WTC11 (cell line): ENCODE measurements at regions not wholly inside any gene's neighbourhood (a gene's known extent, or its start where the extent isn't known, plus 50 kb on each side); places are given as distances from the start of the nearest gene placed in this dataset.

ENCODE experiments used
- ATAC-seq: fragments of 200-7000 bp; cut with Tn5 transposase; 2 replicates; pipeline ENCODE4 v1.10.0; 2021; ENCODE audit warnings: mild to moderate bottlenecking, moderate library complexity
- CTCF ChIA-PET: fragments of 300-600 bp; sonication (Branson Sonifier 250); formaldehyde crosslinking; loops from one replicate; lab custom pipeline; 2021; ENCODE audit warnings: antibody characterized with exemption; lab: Charles Lee
- POLR2A ChIA-PET: fragments of 350-600 bp; sonication (Branson Sonifier 250); formaldehyde crosslinking; loops from one replicate; lab custom pipeline; 2021; ENCODE audit warnings: antibody characterized with exemption; lab: Charles Lee
- DNase-seq: peaks from one replicate; pipeline ENCODE4 v3.0.0; 2021; ENCODE audit warnings: low spot score
- H3K27ac Mint-ChIP-seq: 2 replicates; pipeline ENCODE4 v1.8.0; 2021; ENCODE audit warnings: mixed read lengths
- H3K27me3 Mint-ChIP-seq: 2 replicates; pipeline ENCODE4 v1.8.0; 2021; ENCODE audit warnings: low read depth, mild to moderate bottlenecking, moderate library complexity, mixed read lengths
- H3K36me3 Mint-ChIP-seq: 2 replicates; pipeline ENCODE4 v1.8.0; 2021; ENCODE audit warnings: mixed read lengths
- H3K4me1 Mint-ChIP-seq: 2 replicates; pipeline ENCODE4 v1.8.0; 2022; ENCODE audit warnings: mixed read lengths
- H3K4me3 Mint-ChIP-seq: 2 replicates; pipeline ENCODE4 v1.8.0; 2021; ENCODE audit warnings: mild to moderate bottlenecking, moderate library complexity, mixed read lengths
- H3K9me3 Mint-ChIP-seq: 2 replicates; pipeline ENCODE4 v1.8.0; 2021; ENCODE audit warnings: mixed read lengths
- CREM ChIP-seq: sonication (generic); formaldehyde crosslinking; IDR thresholded peaks from 2 replicates; pipeline ENCODE4 v1.8.1; 2022; ENCODE audit warnings: mild to moderate bottlenecking, missing genetic modification reagents, moderate library complexity
- E2F5 ChIP-seq: sonication (generic); formaldehyde crosslinking; IDR thresholded peaks from 2 replicates; pipeline ENCODE4 v1.8.1; 2022; ENCODE audit warnings: mild to moderate bottlenecking, moderate library complexity, missing genetic modification reagents
- ETV6 ChIP-seq: sonication (generic); formaldehyde crosslinking; IDR thresholded peaks from 2 replicates; pipeline ENCODE4 v1.8.1; 2022; ENCODE audit warnings: mild to moderate bottlenecking, missing genetic modification reagents
- GABPB1 ChIP-seq: sonication (generic); formaldehyde crosslinking; IDR thresholded peaks from 2 replicates; pipeline ENCODE4 v1.8.1; 2023; ENCODE audit warnings: mild to moderate bottlenecking, missing genetic modification reagents
- GTF2I ChIP-seq: fragments of 250-450 bp; sonication (Bioruptor Pico); conservative IDR thresholded peaks from 2 replicates; pipeline ENCODE4 v1.4.0; 2021; ENCODE audit warnings: mild to moderate bottlenecking
- MYBL2 ChIP-seq: sonication (generic); formaldehyde crosslinking; IDR thresholded peaks from 2 replicates; pipeline ENCODE4 v1.8.1; 2023; ENCODE audit warnings: mild to moderate bottlenecking, moderate library complexity, missing genetic modification reagents
- NR3C1 ChIP-seq: sonication (generic); formaldehyde crosslinking; conservative IDR thresholded peaks from 2 replicates; pipeline ENCODE4 v1.8.1; 2023; ENCODE audit warnings: low read depth, mild to moderate bottlenecking, missing genetic modification reagents
- TCF7 ChIP-seq: sonication (generic); formaldehyde crosslinking; IDR thresholded peaks from 2 replicates; pipeline ENCODE4 v1.8.0; 2022; ENCODE audit warnings: mild to moderate bottlenecking, low read depth, missing genetic modification reagents, moderate library complexity
- TEAD1 ChIP-seq: sonication (generic); formaldehyde crosslinking; IDR thresholded peaks from 2 replicates; pipeline ENCODE4 v1.8.0; 2022; ENCODE audit warnings: mild to moderate bottlenecking, missing genetic modification reagents
- TP53 ChIP-seq: sonication (generic); formaldehyde crosslinking; IDR thresholded peaks from 2 replicates; pipeline ENCODE4 v1.8.1; 2023; ENCODE audit warnings: mild to moderate bottlenecking, missing genetic modification reagents
- ZNF219 ChIP-seq: sonication (generic); formaldehyde crosslinking; IDR thresholded peaks from 2 replicates; pipeline ENCODE4 v1.8.0; 2023; ENCODE audit warnings: missing genetic modification reagents, mild to moderate bottlenecking, borderline replicate concordance
- ZNF263 ChIP-seq: sonication (generic); formaldehyde crosslinking; IDR thresholded peaks from 2 replicates; pipeline ENCODE4 v1.8.1; 2022; ENCODE audit warnings: low read depth, mild to moderate bottlenecking, moderate library complexity, missing genetic modification reagents
- ZNF317 ChIP-seq: sonication (generic); formaldehyde crosslinking; IDR thresholded peaks from 2 replicates; pipeline ENCODE4 v1.8.1; 2023; ENCODE audit warnings: low read depth, mild to moderate bottlenecking, moderate library complexity, missing genetic modification reagents, borderline replicate concordance
- TF ChIP-seq, protein P1 (sequence below): sonication (generic); formaldehyde crosslinking; IDR thresholded peaks from 2 replicates; pipeline ENCODE4 v1.8.0; 2022; ENCODE audit warnings: missing genetic modification reagents
- TF ChIP-seq, protein P2 (sequence below): sonication (generic); formaldehyde crosslinking; IDR thresholded peaks from 2 replicates; pipeline ENCODE4 v1.8.0; 2022; ENCODE audit warnings: mild to moderate bottlenecking, missing genetic modification reagents
- TF ChIP-seq, protein P3 (sequence below): sonication (generic); formaldehyde crosslinking; IDR thresholded peaks from 2 replicates; pipeline ENCODE4 v1.8.1; 2022; ENCODE audit warnings: low read depth, mild to moderate bottlenecking, moderate library complexity, missing genetic modification reagents, borderline replicate concordance
- TF ChIP-seq, protein P4 (sequence below): sonication (generic); formaldehyde crosslinking; IDR thresholded peaks from 2 replicates; pipeline ENCODE4 v1.8.0; 2023; ENCODE audit warnings: missing genetic modification reagents, mild to moderate bottlenecking, borderline replicate concordance

- no peak overlapping the region for H3K27ac Mint-ChIP-seq
- ChIA-PET CTCF (no interaction called here), POLR2A (no interaction called here)
- peak; percentile 18 for DNase-seq
- H3K36me3 Mint-ChIP-seq, result 0 out of 2 replicates have a peak, but pooled peaks cover 3% of the 10 kb centered on the region
- no peaks in the 10 kb centered on the region for H3K27me3 Mint-ChIP-seq
- H3K4me3 Mint-ChIP-seq, result no peak overlapping the region
- peaks cover 9% of the 10 kb centered on the region for H3K9me3 Mint-ChIP-seq
- TF ChIP-seq TEAD1 (CRISPR knock-in tag), result no peak
- TF ChIP-seq, protein P1, sequence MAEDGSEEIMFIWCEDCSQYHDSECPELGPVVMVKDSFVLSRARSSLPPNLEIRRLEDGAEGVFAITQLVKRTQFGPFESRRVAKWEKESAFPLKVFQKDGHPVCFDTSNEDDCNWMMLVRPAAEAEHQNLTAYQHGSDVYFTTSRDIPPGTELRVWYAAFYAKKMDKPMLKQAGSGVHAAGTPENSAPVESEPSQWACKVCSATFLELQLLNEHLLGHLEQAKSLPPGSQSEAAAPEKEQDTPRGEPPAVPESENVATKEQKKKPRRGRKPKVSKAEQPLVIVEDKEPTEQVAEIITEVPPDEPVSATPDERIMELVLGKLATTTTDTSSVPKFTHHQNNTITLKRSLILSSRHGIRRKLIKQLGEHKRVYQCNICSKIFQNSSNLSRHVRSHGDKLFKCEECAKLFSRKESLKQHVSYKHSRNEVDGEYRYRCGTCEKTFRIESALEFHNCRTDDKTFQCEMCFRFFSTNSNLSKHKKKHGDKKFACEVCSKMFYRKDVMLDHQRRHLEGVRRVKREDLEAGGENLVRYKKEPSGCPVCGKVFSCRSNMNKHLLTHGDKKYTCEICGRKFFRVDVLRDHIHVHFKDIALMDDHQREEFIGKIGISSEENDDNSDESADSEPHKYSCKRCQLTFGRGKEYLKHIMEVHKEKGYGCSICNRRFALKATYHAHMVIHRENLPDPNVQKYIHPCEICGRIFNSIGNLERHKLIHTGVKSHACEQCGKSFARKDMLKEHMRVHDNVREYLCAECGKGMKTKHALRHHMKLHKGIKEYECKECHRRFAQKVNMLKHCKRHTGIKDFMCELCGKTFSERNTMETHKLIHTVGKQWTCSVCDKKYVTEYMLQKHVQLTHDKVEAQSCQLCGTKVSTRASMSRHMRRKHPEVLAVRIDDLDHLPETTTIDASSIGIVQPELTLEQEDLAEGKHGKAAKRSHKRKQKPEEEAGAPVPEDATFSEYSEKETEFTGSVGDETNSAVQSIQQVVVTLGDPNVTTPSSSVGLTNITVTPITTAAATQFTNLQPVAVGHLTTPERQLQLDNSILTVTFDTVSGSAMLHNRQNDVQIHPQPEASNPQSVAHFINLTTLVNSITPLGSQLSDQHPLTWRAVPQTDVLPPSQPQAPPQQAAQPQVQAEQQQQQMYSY, result peak; percentile 47; the same call in 1 of the 2 replicates
- TF ChIP-seq, protein P2, sequence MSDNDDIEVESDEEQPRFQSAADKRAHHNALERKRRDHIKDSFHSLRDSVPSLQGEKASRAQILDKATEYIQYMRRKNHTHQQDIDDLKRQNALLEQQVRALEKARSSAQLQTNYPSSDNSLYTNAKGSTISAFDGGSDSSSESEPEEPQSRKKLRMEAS, result no peak
- peak; percentile 91 for ATAC-seq
- no peaks in the 10 kb centered on the region for H3K4me1 Mint-ChIP-seq
These were observed 470.8 kb downstream of the NKX6-1 start for GRCh38 chr4:84028340-84028739.

GRCh38 chr4:84024405-84024804 lies 474.7 kb downstream of the NKX6-1 start:
- Mint-ChIP-seq H3K9me3 (peaks cover 9% of the 10 kb centered on the region), H3K27me3 (no peaks in the 10 kb centered on the region), H3K4me3 (no peak overlapping the region), H3K27ac (no peak overlapping the region), H3K4me1 (peaks cover 7% of the 10 kb centered on the region), H3K36me3 (0 out of 2 replicates have a peak, but pooled peaks cover 3% of the 10 kb centered on the region)
- CTCF ChIA-PET, result no interaction called here
- POLR2A ChIA-PET, result no interaction called here
- TF ChIP-seq NR3C1, result no peak
- TF ChIP-seq ZNF317 (CRISPR knock-in tag), result no peak
- no peak for TF ChIP-seq E2F5 (CRISPR knock-in tag)
- TF ChIP-seq ZNF263 (CRISPR knock-in tag), result no peak
- TF ChIP-seq GTF2I (CRISPR knock-in tag), result no peak
- TF ChIP-seq, protein P1, result no peak
- peak; percentile 46 for ATAC-seq
- DNase-seq, result no peak

DNA sequence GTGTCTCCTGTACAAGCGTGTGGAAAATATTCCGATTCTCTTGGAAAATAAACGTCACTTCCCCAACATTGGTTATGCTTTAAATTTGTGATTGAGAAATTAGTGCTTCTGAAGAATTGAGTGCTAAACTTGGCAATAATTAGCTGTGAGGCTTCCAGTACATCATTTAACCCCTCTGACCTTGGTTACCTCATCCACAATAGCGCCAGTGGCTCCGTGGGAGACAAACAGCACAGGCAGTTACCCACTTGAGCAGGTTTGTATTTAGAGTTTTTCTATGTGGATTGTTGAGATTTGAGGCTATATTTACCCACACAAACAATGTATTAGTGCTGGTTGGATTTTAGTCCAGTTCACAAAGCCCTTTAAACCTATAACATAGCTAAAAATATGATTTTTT lies 476.5 kb downstream of the NKX6-1 start:
- peaks cover 7% of the 10 kb centered on the region for H3K4me1 Mint-ChIP-seq
- H3K27me3 Mint-ChIP-seq, result no peaks in the 10 kb centered on the region
- H3K36me3 Mint-ChIP-seq, result 0 out of 2 replicates have a peak, but pooled peaks cover 3% of the 10 kb centered on the region
- H3K9me3 Mint-ChIP-seq, result peaks cover 9% of the 10 kb centered on the region
- ChIA-PET CTCF (no interaction called here), POLR2A (no interaction called here)
- H3K4me3 Mint-ChIP-seq, result no peak overlapping the region
- ATAC-seq (no peak), DNase-seq (no peak)
- no peak overlapping the region for H3K27ac Mint-ChIP-seq
- TF ChIP-seq GABPB1 (no peak), ETV6 (CRISPR knock-in tag) (no peak), CREM (no peak), ZNF219 (CRISPR knock-in tag) (no peak), TP53 (CRISPR knock-in tag) (no peak), MYBL2 (CRISPR knock-in tag) (no peak), TCF7 (CRISPR knock-in tag) (no peak), NR3C1 (no peak)
- TF ChIP-seq, protein P3, sequence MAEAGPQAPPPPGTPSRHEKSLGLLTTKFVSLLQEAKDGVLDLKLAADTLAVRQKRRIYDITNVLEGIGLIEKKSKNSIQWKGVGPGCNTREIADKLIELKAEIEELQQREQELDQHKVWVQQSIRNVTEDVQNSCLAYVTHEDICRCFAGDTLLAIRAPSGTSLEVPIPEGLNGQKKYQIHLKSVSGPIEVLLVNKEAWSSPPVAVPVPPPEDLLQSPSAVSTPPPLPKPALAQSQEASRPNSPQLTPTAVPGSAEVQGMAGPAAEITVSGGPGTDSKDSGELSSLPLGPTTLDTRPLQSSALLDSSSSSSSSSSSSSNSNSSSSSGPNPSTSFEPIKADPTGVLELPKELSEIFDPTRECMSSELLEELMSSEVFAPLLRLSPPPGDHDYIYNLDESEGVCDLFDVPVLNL (CRISPR knock-in tag), result no peak
- TF ChIP-seq, protein P4, sequence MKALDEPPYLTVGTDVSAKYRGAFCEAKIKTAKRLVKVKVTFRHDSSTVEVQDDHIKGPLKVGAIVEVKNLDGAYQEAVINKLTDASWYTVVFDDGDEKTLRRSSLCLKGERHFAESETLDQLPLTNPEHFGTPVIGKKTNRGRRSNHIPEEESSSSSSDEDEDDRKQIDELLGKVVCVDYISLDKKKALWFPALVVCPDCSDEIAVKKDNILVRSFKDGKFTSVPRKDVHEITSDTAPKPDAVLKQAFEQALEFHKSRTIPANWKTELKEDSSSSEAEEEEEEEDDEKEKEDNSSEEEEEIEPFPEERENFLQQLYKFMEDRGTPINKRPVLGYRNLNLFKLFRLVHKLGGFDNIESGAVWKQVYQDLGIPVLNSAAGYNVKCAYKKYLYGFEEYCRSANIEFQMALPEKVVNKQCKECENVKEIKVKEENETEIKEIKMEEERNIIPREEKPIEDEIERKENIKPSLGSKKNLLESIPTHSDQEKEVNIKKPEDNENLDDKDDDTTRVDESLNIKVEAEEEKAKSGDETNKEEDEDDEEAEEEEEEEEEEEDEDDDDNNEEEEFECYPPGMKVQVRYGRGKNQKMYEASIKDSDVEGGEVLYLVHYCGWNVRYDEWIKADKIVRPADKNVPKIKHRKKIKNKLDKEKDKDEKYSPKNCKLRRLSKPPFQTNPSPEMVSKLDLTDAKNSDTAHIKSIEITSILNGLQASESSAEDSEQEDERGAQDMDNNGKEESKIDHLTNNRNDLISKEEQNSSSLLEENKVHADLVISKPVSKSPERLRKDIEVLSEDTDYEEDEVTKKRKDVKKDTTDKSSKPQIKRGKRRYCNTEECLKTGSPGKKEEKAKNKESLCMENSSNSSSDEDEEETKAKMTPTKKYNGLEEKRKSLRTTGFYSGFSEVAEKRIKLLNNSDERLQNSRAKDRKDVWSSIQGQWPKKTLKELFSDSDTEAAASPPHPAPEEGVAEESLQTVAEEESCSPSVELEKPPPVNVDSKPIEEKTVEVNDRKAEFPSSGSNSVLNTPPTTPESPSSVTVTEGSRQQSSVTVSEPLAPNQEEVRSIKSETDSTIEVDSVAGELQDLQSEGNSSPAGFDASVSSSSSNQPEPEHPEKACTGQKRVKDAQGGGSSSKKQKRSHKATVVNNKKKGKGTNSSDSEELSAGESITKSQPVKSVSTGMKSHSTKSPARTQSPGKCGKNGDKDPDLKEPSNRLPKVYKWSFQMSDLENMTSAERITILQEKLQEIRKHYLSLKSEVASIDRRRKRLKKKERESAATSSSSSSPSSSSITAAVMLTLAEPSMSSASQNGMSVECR (CRISPR knock-in tag), result no peak
- TF ChIP-seq, protein P2, result no peak
